ENCODE measurements at regions not wholly inside any gene's neighbourhood (a gene's known extent, or its start where the extent isn't known, plus 50 kb on each side); places are given as distances from the start of the nearest gene placed in this dataset.

DNA sequence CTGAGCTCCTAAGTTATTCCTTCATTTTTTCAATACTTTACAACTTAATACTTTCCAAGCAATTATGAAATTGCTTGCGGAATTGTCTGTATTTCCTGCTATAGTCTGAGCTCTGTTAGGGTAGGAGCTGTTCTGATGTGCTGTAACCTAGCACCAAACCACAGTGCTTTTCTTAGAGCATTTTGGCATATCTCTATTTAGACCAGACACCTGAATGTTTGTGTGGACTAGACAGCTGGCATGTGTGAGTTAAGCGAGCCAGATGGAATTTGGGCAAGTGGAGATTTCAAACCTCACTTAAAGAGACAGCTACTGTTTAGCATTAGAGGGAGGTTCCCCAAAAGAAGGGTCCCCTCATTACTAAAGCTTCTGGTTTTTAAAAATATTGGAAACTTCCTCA is 106.1 kb downstream of the RWDD3 start:
- DNase-seq, result no peak
- Histone ChIP-seq H3K4me1 (no peaks in the 10 kb centered on the region), H3K36me3 (no peaks in the 10 kb centered on the region), H3K9me3 (no peaks in the 10 kb centered on the region), H3K4me3 (no peak overlapping the region), H3K27me3 (no peaks in the 10 kb centered on the region), H3K27ac (no peak overlapping the region)
- no peak for TF ChIP-seq POLR2A (IDR thresholded peaks at IDR 0.05)
- TF ChIP-seq, protein P1, sequence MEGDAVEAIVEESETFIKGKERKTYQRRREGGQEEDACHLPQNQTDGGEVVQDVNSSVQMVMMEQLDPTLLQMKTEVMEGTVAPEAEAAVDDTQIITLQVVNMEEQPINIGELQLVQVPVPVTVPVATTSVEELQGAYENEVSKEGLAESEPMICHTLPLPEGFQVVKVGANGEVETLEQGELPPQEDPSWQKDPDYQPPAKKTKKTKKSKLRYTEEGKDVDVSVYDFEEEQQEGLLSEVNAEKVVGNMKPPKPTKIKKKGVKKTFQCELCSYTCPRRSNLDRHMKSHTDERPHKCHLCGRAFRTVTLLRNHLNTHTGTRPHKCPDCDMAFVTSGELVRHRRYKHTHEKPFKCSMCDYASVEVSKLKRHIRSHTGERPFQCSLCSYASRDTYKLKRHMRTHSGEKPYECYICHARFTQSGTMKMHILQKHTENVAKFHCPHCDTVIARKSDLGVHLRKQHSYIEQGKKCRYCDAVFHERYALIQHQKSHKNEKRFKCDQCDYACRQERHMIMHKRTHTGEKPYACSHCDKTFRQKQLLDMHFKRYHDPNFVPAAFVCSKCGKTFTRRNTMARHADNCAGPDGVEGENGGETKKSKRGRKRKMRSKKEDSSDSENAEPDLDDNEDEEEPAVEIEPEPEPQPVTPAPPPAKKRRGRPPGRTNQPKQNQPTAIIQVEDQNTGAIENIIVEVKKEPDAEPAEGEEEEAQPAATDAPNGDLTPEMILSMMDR (IDR thresholded peaks at IDR 0.05), result no peak
- 46 to 66% methylated on average over 2 of the region's 2 CpGs for WGBS, 2 donors
- intact Hi-C loops (cut with DNase I), result no loop called here

DNA sequence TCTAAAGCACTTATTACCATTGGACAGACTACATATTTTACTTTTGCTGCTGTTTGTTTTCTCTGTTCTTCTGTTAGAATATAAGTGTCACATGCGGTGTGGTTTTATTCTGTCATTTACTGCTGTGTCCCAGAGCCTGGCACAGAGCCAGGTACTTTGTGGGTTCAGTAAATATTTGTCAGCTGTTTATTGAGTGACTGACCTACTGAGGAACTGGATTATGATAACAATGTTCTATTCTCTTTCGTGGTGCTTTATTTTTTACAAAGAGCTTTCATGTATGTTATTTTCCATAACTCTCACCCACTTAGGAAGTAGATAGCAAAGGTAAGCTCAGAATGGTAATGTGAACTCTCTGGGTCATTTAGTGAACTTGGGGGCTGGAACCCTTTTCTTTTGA is 118.8 kb downstream of the RWDD3 start:
- 29 to 32% methylated on average over 2 of the region's 2 CpGs for WGBS, 2 donors
- Histone ChIP-seq H3K9me3 (no peaks in the 10 kb centered on the region), H3K4me3 (no peak overlapping the region), H3K36me3 (no peaks in the 10 kb centered on the region), H3K4me1 (no peaks in the 10 kb centered on the region), H3K27me3 (no peaks in the 10 kb centered on the region), H3K27ac (no peak overlapping the region)
- no peak for TF ChIP-seq POLR2A (IDR thresholded peaks at IDR 0.05)
- TF ChIP-seq, protein P1 (IDR thresholded peaks at IDR 0.05), result no peak
- intact Hi-C loops (cut with DNase I), result no loop called here
- DNase-seq, result no peak

DNA sequence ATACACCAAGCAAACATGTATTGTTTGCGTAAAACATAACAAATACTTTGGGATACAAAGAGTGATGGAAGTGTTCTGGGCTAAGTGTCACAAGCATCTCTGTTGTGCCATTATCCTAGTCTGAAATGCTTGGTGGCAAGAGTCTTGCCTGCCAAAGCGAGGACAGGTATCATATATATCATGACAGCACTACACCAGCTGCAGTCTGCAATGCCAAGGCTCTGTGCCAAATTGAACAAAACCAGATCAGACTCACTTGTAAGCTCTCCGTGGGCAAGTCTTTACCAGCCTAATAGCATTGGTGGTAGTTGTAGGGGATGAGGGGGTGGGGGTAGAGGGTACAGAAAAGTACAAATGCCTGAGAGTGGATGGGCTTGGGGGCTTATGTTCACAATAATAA is 119.2 kb downstream of the RWDD3 start:
- WGBS, 2 donors, result 6 to 35% methylated on average over 3 of the region's 3 CpGs
- no peak for DNase-seq
- H3K27me3 ChIP-seq, result no peaks in the 10 kb centered on the region

DNA sequence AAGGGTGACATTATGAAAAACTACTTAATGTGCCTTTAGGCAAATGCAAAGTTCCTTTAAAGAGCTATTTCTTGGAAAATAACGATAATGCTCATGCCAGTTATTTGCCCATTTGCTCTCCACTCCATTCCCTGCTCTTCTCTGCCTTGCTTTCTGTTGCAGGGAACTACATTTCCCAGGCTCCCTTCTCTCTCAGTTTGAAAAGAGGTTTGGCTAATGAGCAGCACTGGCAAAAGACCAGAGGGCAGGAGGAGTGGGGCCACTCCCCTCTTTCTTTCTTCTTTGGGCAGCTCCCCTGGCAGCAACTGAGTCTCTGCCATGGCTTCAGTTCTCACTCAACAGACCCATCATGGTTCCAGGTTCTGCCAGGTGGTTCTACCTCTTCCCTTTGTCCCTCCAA is 130.5 kb downstream of the RWDD3 start:
- DNase-seq, result no peak
- Histone ChIP-seq H3K4me3 (no peak overlapping the region), H3K9me3 (no peaks in the 10 kb centered on the region), H3K27ac (no peak overlapping the region), H3K4me1 (no peaks in the 10 kb centered on the region), H3K36me3 (no peaks in the 10 kb centered on the region), H3K27me3 (no peaks in the 10 kb centered on the region)
- intact Hi-C loops (cut with DNase I), result no loop called here
- 75 to 81% methylated on average over 1 of the region's 1 CpG for WGBS, 2 donors
- TF ChIP-seq, protein P1 (IDR thresholded peaks at IDR 0.05), result no peak
- TF ChIP-seq POLR2A (IDR thresholded peaks at IDR 0.05), result no peak

More for the DNA sequence above, 119.2 kb downstream of the RWDD3 start:
- no peaks in the 10 kb centered on the region for H3K9me3 ChIP-seq
- TF ChIP-seq, protein P1 (IDR thresholded peaks at IDR 0.05), result no peak
- TF ChIP-seq POLR2A (IDR thresholded peaks at IDR 0.05), result no peak
- H3K36me3 ChIP-seq, result no peaks in the 10 kb centered on the region
- H3K4me3 ChIP-seq, result no peak overlapping the region
- intact Hi-C loops (cut with DNase I), result no loop called here
- H3K27ac ChIP-seq, result no peak overlapping the region
- H3K4me1 ChIP-seq, result no peaks in the 10 kb centered on the region

DNA sequence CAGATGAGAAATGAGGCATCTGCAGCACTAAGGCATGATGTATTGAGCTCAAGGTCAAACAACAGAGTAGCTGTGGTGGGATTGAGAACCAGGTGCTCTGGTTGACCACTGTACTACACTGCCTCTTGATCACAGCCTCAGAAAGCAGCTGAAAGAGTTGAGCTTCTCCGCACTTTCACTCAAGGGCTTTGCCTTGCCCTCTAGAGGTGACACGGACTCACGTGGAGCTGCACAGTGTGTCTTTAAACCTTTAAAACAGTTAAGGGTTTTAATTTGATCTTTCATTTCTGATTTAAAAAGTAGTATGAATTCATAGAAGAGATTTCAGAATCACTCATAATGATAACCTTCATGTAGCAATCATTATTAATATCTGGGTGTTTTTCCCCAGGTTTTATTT is 132.5 kb downstream of the RWDD3 start:
- 84 to 89% methylated on average over 3 of the region's 3 CpGs for WGBS, 2 donors
- H3K27me3 ChIP-seq, result no peaks in the 10 kb centered on the region
- no peak overlapping the region for H3K27ac ChIP-seq
- H3K9me3 ChIP-seq, result no peaks in the 10 kb centered on the region
- intact Hi-C loops (cut with DNase I), result no loop called here
- no peak overlapping the region for H3K4me3 ChIP-seq
- H3K36me3 ChIP-seq, result no peaks in the 10 kb centered on the region
- H3K4me1 ChIP-seq, result no peaks in the 10 kb centered on the region
- no peak for TF ChIP-seq POLR2A (IDR thresholded peaks at IDR 0.05)
- TF ChIP-seq, protein P1 (IDR thresholded peaks at IDR 0.05), result no peak
- DNase-seq, result no peak
